DND-41 (cell line): ENCODE measurements at regions not wholly inside any gene's neighbourhood (a gene's known extent, or its start where the extent isn't known, plus 50 kb on each side); places are given as distances from the start of the nearest gene placed in this dataset.
A peak's percentile ranks its signal among the peaks of the same experiment; 100 is the strongest.

Experiments used
- ATAC-seq: fragments of 200-7000 bp; cut with Tn5 transposase; 3 replicates; pipeline ENCODE4 v1.9.1; 2021; ENCODE audit warnings: low read depth; ENCODE audit not compliant: insufficient read depth
- DNase-seq: peaks from one replicate; pipeline ENCODE4 v3.0.0-alpha.2; 2020
- H2AFZ ChIP-seq: 2 replicates; pipeline ENCODE4 v1.6.0; 2012; ENCODE audit warnings: low read depth, low read length
- H3K27ac ChIP-seq: 2 replicates; pipeline ENCODE4 v1.5.1; 2012; ENCODE audit warnings: low read length, inconsistent platforms
- H3K27me3 ChIP-seq: fragments of 200-600 bp; sonication (generic); 2 replicates; pipeline ENCODE4 v1.6.0; 2012; ENCODE audit warnings: low read length, mild to moderate bottlenecking, inconsistent platforms; ENCODE audit not compliant: insufficient read depth, poor library complexity
- H3K36me3 ChIP-seq: 2 replicates; pipeline ENCODE4 v1.5.1; 2012; ENCODE audit warnings: low read length, inconsistent platforms; ENCODE audit not compliant: insufficient read depth
- H3K4me1 ChIP-seq: 2 replicates; pipeline ENCODE4 v1.5.1; 2012; ENCODE audit warnings: mild to moderate bottlenecking, low read length; ENCODE audit not compliant: insufficient read depth
- H3K4me2 ChIP-seq: 2 replicates; pipeline ENCODE4 v1.6.0; 2012; ENCODE audit warnings: mild to moderate bottlenecking, moderate library complexity, low read length, inconsistent platforms; ENCODE audit not compliant: insufficient read depth
- H3K4me3 ChIP-seq, 2 experiments: fragments of 200-600 bp in 1 of 2; shearing (Covaris generic) in 1 of 2; 2 replicates each; pipeline ENCODE4 v1.5.1; 2012 to 2016; ENCODE audit warnings: inconsistent platforms in 2 of 2, low read length in 2 of 2, mild to moderate bottlenecking in 2 of 2, low read depth in 1 of 2, moderate library complexity in 1 of 2
- H3K79me2 ChIP-seq: 2 replicates; pipeline ENCODE4 v1.6.0; 2012; ENCODE audit warnings: low read length, inconsistent platforms; ENCODE audit not compliant: insufficient read depth
- H3K9ac ChIP-seq: 2 replicates; pipeline ENCODE4 v1.6.0; 2012; ENCODE audit warnings: low read depth, mild to moderate bottlenecking, inconsistent platforms, low read length, moderate library complexity
- H3K9me3 ChIP-seq: 2 replicates; pipeline ENCODE4 v1.5.1; 2012; ENCODE audit warnings: low read length, moderate library complexity, mild to moderate bottlenecking, inconsistent platforms; ENCODE audit not compliant: insufficient read depth, severe bottlenecking
- H4K20me1 ChIP-seq: 2 replicates; pipeline ENCODE4 v1.6.0; 2012; ENCODE audit warnings: low read length; ENCODE audit not compliant: insufficient read depth
- CTCF ChIP-seq: IDR thresholded peaks from 2 replicates; pipeline ENCODE4 v1.5.1; 2012; ENCODE audit warnings: borderline replicate concordance, low read length, moderate library complexity, mild to moderate bottlenecking; ENCODE audit not compliant: poor library complexity, severe bottlenecking; ENCODE audit errors: extremely low read depth
- EZH2 ChIP-seq: IDR thresholded peaks from 3 replicates; pipeline ENCODE4 v1.6.1; 2012; ENCODE audit warnings: borderline replicate concordance, low read depth, mild to moderate bottlenecking, moderate library complexity, low read length, inconsistent platforms; ENCODE audit not compliant: severe bottlenecking

GRCh38 chr2:8376603-8377410 lies 305.0 kb upstream of the ID2 start:
- TF ChIP-seq CTCF = no peak
- Histone ChIP-seq H3K4me3 (no peak overlapping the region), H3K4me2 (no peak overlapping the region), H3K27me3 (no peaks in the 10 kb centered on the region), H3K27ac (no peak overlapping the region), H2AFZ (no peak overlapping the region), H3K4me1 (no peaks in the 10 kb centered on the region), H4K20me1 (no peaks in the 10 kb centered on the region), H3K9me3 (no peaks in the 10 kb centered on the region), H3K9ac (no peak overlapping the region), H3K36me3 (no peaks in the 10 kb centered on the region), H3K79me2 (no peaks in the 10 kb centered on the region)
- peak; percentile 73 for ATAC-seq
- DNase-seq = peak; percentile 16

GRCh38 chr2:8378016-8378810 lies 303.6 kb upstream of the ID2 start:
- no peaks in the 10 kb centered on the region for H3K9me3 ChIP-seq
- no peaks in the 10 kb centered on the region for H3K36me3 ChIP-seq
- H2AFZ ChIP-seq = no peak overlapping the region
- TF ChIP-seq CTCF = no peak
- TF ChIP-seq EZH2 = no peak
- ATAC-seq (no peak), DNase-seq (no peak)
- no peaks in the 10 kb centered on the region for H3K79me2 ChIP-seq
- H3K27ac ChIP-seq = no peak overlapping the region
- no peak overlapping the region for H3K4me3 ChIP-seq
- H3K4me1 ChIP-seq = no peaks in the 10 kb centered on the region
- H3K4me2 ChIP-seq = no peak overlapping the region
- no peaks in the 10 kb centered on the region for H4K20me1 ChIP-seq
- no peaks in the 10 kb centered on the region for H3K27me3 ChIP-seq
- no peak overlapping the region for H3K9ac ChIP-seq

GRCh38 chr2:8379128-8379527 lies 302.7 kb upstream of the ID2 start:
- Histone ChIP-seq H3K4me3 (no peak overlapping the region), H4K20me1 (no peaks in the 10 kb centered on the region), H3K4me2 (no peak overlapping the region), H3K9ac (no peak overlapping the region), H3K27me3 (no peaks in the 10 kb centered on the region), H3K27ac (no peak overlapping the region), H3K4me1 (no peaks in the 10 kb centered on the region), H3K9me3 (no peaks in the 10 kb centered on the region), H3K36me3 (no peaks in the 10 kb centered on the region), H2AFZ (no peak overlapping the region), H3K79me2 (no peaks in the 10 kb centered on the region)
- no peak for ATAC-seq
- no peak for DNase-seq
- TF ChIP-seq CTCF (no peak), EZH2 (no peak)
